ENCODE measurements at regions not wholly inside any gene's neighbourhood (a gene's known extent, or its start where the extent isn't known, plus 50 kb on each side); places are given as distances from the start of the nearest gene placed in this dataset.

DNA sequence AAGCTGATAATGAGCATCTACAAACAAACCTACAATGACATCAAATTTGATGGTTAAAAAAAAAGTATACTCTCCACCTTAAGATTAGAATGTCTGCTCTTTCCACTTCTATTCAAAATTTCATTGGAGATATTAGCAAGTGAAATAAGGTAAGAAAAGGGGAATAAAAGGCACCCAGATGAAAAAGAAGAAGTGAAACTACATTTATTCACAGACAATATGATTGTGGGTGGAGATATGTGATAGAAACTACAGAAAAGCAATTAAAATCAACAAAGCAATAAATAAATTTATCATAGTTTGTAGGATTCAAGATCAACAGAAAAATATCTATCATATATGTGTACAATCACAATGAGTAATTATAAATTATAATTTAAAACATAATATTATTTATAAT lies 395.1 kb upstream of the CCNH start:
- H3K4me3 ChIP-seq (ENCODE audit: low read depth, low read length) = no peak overlapping the region
- DNase-seq (ENCODE audit: low read depth) = no peak
- in situ Hi-C loops (cut with HindIII; ENCODE audit: low sequenced_read_pairs) = no loop called here
- TF ChIP-seq, protein P1, sequence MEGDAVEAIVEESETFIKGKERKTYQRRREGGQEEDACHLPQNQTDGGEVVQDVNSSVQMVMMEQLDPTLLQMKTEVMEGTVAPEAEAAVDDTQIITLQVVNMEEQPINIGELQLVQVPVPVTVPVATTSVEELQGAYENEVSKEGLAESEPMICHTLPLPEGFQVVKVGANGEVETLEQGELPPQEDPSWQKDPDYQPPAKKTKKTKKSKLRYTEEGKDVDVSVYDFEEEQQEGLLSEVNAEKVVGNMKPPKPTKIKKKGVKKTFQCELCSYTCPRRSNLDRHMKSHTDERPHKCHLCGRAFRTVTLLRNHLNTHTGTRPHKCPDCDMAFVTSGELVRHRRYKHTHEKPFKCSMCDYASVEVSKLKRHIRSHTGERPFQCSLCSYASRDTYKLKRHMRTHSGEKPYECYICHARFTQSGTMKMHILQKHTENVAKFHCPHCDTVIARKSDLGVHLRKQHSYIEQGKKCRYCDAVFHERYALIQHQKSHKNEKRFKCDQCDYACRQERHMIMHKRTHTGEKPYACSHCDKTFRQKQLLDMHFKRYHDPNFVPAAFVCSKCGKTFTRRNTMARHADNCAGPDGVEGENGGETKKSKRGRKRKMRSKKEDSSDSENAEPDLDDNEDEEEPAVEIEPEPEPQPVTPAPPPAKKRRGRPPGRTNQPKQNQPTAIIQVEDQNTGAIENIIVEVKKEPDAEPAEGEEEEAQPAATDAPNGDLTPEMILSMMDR (IDR thresholded peaks at IDR 0.05; ENCODE audit: low read depth, low read length, missing control alignments) = no peak

DNA sequence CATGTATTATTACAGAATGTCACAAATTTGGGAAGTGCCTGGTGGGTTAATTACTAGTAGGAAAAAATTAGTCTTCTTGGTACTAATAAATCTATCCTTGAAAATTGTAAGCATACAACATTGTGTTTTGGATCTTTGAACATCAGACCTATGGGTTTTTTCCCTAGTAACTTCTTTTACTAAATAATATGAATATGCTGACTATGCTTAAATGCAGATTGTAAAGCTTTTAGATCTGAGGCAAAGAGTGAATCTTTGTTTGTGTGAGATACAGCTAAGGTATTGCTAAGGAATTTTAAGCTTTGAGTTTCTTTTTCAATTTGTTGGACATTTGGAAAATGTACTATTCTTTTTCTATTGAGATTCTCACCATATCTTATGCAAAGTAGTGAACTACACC lies 390.6 kb upstream of the CCNH start:
- in situ Hi-C loops (cut with HindIII; ENCODE audit: low sequenced_read_pairs) = no loop called here
- no peak for DNase-seq (ENCODE audit: low read depth)
- TF ChIP-seq, protein P1 (IDR thresholded peaks at IDR 0.05; ENCODE audit: low read depth, low read length, missing control alignments) = no peak
- H3K4me3 ChIP-seq (ENCODE audit: low read depth, low read length) = no peak overlapping the region

DNA sequence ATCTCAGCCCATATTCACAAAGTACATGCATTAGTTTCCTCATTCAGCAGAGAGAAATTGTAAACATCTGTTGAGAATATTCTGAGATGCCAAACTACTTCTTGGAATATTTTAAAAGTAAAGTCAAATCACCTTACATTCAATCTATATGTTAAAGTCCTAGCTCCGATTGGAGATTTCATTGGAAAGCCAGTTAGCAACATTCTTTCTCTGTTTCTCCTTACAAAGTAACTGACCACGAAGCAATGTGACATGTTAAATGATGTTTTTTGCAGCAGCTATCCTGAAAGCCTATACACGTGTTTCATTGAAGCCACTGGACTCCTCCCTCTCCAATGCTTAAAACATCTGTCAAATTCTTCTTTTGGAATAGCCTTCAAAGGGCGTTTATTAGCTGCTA lies 379.1 kb upstream of the CCNH start:
- no peak for DNase-seq (ENCODE audit: low read depth)
- in situ Hi-C loops (cut with HindIII; ENCODE audit: low sequenced_read_pairs) = no loop called here
- no peak overlapping the region for H3K4me3 ChIP-seq (ENCODE audit: low read depth, low read length)
- TF ChIP-seq, protein P1 (IDR thresholded peaks at IDR 0.05; ENCODE audit: low read depth, low read length, missing control alignments) = no peak

DNA sequence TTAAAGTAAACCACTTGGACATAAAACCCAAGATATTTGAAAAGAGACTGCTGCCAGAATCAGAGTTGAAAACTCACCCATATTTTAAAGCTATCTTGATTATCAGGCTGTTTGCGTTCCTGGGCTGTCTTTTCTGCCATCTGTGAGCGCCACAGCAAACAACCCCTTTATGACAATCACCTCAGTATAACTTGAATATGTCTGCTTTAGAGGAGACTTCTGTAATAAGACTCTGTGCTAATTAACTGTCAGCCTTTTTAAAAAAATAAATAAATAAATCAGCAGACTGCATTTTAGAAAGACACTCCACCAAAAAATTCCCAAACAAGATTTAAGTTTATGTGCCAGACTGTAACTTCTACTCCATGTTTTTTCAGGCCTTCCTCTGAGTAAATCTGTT lies 375.7 kb upstream of the CCNH start:
- TF ChIP-seq, protein P1 (IDR thresholded peaks at IDR 0.05; ENCODE audit: low read depth, low read length, missing control alignments) = no peak
- no peak for DNase-seq (ENCODE audit: low read depth)
- in situ Hi-C loops (cut with HindIII; ENCODE audit: low sequenced_read_pairs) = loop anchor here (5.0 kb wide), 1 partner anchor 894 kb away; no protein-coding TSS in a partner anchor
- H3K4me3 ChIP-seq (ENCODE audit: low read depth, low read length) = no peak overlapping the region

DNA sequence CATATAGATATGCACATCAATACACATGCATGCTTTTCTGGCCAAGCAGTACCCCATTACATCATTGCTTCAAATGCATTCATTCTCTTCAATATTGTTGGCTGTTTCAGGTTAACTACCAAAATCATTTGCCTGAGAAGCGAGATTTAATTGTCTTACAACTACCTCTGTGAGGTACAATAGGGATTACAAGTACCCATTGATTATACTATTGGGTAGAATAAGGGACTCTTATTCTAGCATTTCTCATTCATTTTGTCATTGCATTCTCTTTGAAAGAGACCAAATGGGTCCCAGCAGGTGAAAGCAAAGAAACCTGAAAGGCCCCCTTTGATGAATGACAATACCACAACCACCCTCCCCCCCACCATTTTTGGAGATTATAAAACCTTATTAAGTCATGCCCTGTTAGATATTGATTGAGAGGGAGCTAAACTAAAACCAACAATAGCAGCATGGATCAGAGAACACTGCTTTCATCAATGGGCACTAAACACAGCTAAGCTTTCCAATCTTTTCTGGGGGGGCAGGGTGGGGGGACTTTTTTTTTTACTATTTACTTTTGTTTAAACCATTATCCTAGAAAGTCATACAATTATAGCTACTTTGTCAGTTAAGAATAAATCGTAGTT lies 375.0 kb upstream of the CCNH start:
- TF ChIP-seq, protein P1 (IDR thresholded peaks at IDR 0.05; ENCODE audit: low read depth, low read length, missing control alignments) = no peak
- in situ Hi-C loops (cut with HindIII; ENCODE audit: low sequenced_read_pairs) = loop anchor here (5.0 kb wide), 1 partner anchor 895 kb away; no protein-coding TSS in a partner anchor
- no peak overlapping the region for H3K4me3 ChIP-seq (ENCODE audit: low read depth, low read length)

DNA sequence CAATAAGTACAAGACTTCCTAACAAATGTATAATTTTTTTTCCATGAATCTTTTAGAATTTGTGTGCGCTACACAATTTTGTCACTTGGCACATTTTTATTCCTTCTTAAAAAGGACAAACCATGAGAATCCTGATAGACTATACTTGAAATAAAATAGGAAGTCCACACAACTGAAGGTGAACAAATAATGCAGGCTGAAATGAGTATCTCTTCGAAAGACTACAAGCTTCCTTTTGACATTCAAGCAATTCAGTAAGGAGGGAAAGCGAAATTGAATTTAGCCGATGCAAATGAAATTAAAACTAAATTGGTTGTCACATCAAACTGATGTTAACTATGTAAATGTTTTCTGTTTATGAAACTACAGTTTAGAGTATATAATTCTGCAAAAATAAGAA lies 374.4 kb upstream of the CCNH start:
- in situ Hi-C loops (cut with HindIII; ENCODE audit: low sequenced_read_pairs) = loop anchor here (5.0 kb wide), 1 partner anchor 895 kb away; no protein-coding TSS in a partner anchor
- TF ChIP-seq, protein P1 (IDR thresholded peaks at IDR 0.05; ENCODE audit: low read depth, low read length, missing control alignments) = no peak
- DNase-seq (ENCODE audit: low read depth) = no peak
- H3K4me3 ChIP-seq (ENCODE audit: low read depth, low read length) = no peak overlapping the region

More for the DNA sequence above, 375.0 kb upstream of the CCNH start:
- DNase-seq (ENCODE audit: low read depth) = no peak

Measured in astrocyte of the cerebellum (primary cell).